ENCODE measurements at regions not wholly inside any gene's neighbourhood (a gene's known extent, or its start where the extent isn't known, plus 50 kb on each side); places are given as distances from the start of the nearest gene placed in this dataset.

DNA sequence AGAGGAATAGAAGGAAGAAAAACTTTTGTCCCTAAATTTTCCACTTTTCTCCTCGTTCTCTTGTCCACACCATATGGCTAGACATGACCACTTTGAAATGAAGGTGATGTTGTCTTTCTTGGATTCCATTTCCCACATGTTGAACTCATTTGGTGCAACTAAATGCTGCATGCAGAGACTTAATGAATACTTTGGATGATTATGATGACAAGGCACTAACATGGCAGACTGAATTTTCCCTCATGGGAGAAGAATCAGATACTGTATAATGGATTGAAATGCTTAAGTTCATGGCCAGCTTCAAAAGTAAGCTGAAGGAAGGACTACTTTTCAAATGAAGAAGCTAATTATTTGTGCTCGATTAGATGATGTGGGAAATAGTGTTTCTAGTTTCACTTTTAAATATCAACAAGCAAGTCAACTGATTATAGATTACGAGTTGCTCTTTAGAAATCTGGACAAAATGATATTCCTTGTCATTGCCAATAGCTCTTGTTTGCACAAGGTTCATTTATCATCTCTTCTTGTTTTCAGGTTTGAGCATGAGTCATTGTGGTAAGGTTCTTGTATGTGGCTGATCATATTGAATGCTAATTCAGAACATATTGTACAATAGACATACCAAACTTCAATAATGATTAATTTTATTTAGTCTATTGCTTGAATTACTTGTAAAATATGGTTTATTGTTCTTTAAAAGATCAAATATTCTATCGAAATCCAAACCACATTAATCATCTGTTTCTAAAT is 501.3 kb upstream of the FTMT start:
- intact Hi-C loops (cut with DNase I), result no loop called here
- WGBS, 2 donors, result 47 to 52% methylated on average over 4 of the region's 4 CpGs
- Histone ChIP-seq H3K4me3 (no peak overlapping the region), H3K4me1 (no peaks in the 10 kb centered on the region), H3K36me3 (no peaks in the 10 kb centered on the region), H3K27me3 (no peaks in the 10 kb centered on the region), H3K9me3 (no peaks in the 10 kb centered on the region), H3K27ac (no peak overlapping the region)
- DNase-seq, result no peak
- TF ChIP-seq POLR2AphosphoS5 (IDR thresholded peaks at IDR 0.05), result no peak
- no peak for TF ChIP-seq EP300 (IDR thresholded peaks at IDR 0.05)
- TF ChIP-seq POLR2A (IDR thresholded peaks at IDR 0.05), result no peak
- TF ChIP-seq, protein P1, sequence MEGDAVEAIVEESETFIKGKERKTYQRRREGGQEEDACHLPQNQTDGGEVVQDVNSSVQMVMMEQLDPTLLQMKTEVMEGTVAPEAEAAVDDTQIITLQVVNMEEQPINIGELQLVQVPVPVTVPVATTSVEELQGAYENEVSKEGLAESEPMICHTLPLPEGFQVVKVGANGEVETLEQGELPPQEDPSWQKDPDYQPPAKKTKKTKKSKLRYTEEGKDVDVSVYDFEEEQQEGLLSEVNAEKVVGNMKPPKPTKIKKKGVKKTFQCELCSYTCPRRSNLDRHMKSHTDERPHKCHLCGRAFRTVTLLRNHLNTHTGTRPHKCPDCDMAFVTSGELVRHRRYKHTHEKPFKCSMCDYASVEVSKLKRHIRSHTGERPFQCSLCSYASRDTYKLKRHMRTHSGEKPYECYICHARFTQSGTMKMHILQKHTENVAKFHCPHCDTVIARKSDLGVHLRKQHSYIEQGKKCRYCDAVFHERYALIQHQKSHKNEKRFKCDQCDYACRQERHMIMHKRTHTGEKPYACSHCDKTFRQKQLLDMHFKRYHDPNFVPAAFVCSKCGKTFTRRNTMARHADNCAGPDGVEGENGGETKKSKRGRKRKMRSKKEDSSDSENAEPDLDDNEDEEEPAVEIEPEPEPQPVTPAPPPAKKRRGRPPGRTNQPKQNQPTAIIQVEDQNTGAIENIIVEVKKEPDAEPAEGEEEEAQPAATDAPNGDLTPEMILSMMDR (IDR thresholded peaks at IDR 0.05), result no peak

DNA sequence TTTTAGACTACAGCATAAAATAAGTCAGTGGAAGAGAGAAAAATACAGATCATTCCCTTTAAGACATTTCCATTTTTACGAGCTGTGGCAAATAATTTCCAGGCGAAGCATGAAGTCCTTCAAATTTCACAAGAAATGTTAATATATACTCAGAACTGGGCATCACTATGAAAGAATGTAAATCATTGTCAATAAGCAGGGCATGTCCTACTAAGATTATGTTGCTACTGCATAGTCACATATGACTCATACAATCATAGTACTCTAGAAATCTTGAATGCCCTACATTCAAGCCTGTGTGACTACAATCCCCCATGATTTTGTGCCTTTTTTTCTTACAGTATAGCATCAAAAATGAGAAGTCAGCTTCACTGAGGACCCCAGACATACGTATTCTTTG is 485.2 kb upstream of the FTMT start:
- no peaks in the 10 kb centered on the region for H3K27me3 ChIP-seq
- intact Hi-C loops (cut with DNase I), result no loop called here
- no peaks in the 10 kb centered on the region for H3K4me1 ChIP-seq
- H3K27ac ChIP-seq, result no peak overlapping the region
- TF ChIP-seq, protein P1 (IDR thresholded peaks at IDR 0.05), result no peak
- TF ChIP-seq EP300 (IDR thresholded peaks at IDR 0.05), result no peak
- TF ChIP-seq POLR2A (IDR thresholded peaks at IDR 0.05), result no peak
- no peak for TF ChIP-seq POLR2AphosphoS5 (IDR thresholded peaks at IDR 0.05)
- WGBS, 2 donors, result 64 to 68% methylated on average over 3 of the region's 3 CpGs
- no peaks in the 10 kb centered on the region for H3K9me3 ChIP-seq
- no peak overlapping the region for H3K4me3 ChIP-seq
- no peaks in the 10 kb centered on the region for H3K36me3 ChIP-seq
- DNase-seq, result no peak

DNA sequence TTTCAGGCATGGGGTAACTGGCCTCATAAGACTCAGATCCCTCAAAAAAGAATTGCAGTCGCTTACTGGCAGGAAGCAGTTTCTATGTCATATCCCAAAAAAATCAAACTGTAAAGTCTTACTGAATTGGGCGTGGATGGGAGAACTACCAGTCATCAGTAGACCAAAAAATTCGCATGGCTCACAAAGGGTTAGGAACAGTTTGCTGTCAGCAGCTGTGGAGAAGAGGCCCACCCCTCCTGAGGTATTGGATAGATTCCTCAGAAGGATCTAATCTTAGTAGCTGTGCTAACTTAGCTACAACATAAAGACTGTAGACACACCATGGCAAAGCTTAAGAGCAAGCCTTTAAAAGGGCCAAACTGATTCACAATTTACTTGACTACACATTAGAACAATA is 478.3 kb upstream of the FTMT start:
- Histone ChIP-seq H3K4me1 (no peaks in the 10 kb centered on the region), H3K27ac (no peak overlapping the region), H3K9me3 (no peaks in the 10 kb centered on the region), H3K27me3 (no peaks in the 10 kb centered on the region), H3K36me3 (no peaks in the 10 kb centered on the region), H3K4me3 (no peak overlapping the region)
- TF ChIP-seq EP300 (IDR thresholded peaks at IDR 0.05) (no peak), POLR2A (IDR thresholded peaks at IDR 0.05) (no peak), POLR2AphosphoS5 (IDR thresholded peaks at IDR 0.05) (no peak)
- TF ChIP-seq, protein P1 (IDR thresholded peaks at IDR 0.05), result no peak
- 84 to 85% methylated on average over 3 of the region's 3 CpGs for WGBS, 2 donors
- no peak for DNase-seq
- intact Hi-C loops (cut with DNase I), result no loop called here

DNA sequence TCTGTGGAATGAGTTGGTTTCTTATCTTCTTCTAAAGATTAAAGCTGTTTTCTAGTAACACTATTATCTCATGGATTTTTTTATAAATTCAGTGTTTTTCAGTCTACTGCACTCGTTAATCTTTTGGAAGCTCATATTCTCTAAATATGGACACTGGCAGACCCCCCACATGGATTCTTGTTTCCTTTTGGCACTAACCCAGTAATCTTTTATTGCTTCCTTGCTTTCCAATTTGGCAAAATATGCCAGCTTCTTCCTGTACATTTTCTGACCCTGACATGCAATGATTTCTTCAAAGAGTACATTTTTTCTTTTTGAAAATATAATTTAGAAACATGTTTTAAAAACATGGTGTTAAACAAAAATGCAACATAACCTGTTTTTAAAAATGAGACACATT is 474.2 kb upstream of the FTMT start:
- H3K27ac ChIP-seq, result no peak overlapping the region
- no peaks in the 10 kb centered on the region for H3K9me3 ChIP-seq
- no peaks in the 10 kb centered on the region for H3K36me3 ChIP-seq
- H3K4me3 ChIP-seq, result no peak overlapping the region
- no peaks in the 10 kb centered on the region for H3K4me1 ChIP-seq
- no peak for TF ChIP-seq POLR2AphosphoS5 (IDR thresholded peaks at IDR 0.05)
- TF ChIP-seq, protein P1 (IDR thresholded peaks at IDR 0.05), result no peak
- no peak for TF ChIP-seq POLR2A (IDR thresholded peaks at IDR 0.05)
- no peak for TF ChIP-seq EP300 (IDR thresholded peaks at IDR 0.05)
- intact Hi-C loops (cut with DNase I), result no loop called here
- WGBS, 2 donors, result 8 to 54% methylated on average over 1 of the region's 1 CpG
- DNase-seq, result no peak
- no peaks in the 10 kb centered on the region for H3K27me3 ChIP-seq

DNA sequence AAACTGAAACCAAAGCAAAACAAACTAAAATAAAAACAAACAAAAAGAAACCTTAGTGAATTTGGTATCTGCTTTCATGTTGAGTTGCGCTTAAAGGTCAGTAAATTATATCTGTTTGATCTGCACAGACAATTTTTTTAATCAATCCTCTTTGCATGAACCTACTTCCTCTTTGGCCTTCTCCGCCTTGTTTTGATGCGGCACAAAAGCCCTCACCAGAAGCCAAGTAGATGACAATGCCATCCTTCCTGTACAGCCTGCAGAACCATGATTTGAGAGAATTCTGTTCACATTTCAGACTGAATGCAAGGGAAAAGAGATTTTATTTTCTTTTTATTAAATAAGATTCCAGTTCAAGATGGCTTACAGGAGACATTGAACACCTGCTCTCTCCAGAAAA is 473.6 kb upstream of the FTMT start:
- intact Hi-C loops (cut with DNase I), result no loop called here
- no peak overlapping the region for H3K4me3 ChIP-seq
- no peaks in the 10 kb centered on the region for H3K27me3 ChIP-seq
- H3K27ac ChIP-seq, result no peak overlapping the region
- no peaks in the 10 kb centered on the region for H3K9me3 ChIP-seq
- H3K36me3 ChIP-seq, result no peaks in the 10 kb centered on the region
- TF ChIP-seq EP300 (IDR thresholded peaks at IDR 0.05) (no peak), POLR2A (IDR thresholded peaks at IDR 0.05) (no peak), POLR2AphosphoS5 (IDR thresholded peaks at IDR 0.05) (no peak)
- TF ChIP-seq, protein P1 (IDR thresholded peaks at IDR 0.05), result no peak
- H3K4me1 ChIP-seq, result no peaks in the 10 kb centered on the region
- no peak for DNase-seq
- WGBS, 2 donors, result 79 to 80% methylated on average over 3 of the region's 3 CpGs

All from sigmoid colon (tissue), 6 donors.